ENCODE measurements at regions not wholly inside any gene's neighbourhood (a gene's known extent, or its start where the extent isn't known, plus 50 kb on each side); places are given as distances from the start of the nearest gene placed in this dataset.

DNA sequence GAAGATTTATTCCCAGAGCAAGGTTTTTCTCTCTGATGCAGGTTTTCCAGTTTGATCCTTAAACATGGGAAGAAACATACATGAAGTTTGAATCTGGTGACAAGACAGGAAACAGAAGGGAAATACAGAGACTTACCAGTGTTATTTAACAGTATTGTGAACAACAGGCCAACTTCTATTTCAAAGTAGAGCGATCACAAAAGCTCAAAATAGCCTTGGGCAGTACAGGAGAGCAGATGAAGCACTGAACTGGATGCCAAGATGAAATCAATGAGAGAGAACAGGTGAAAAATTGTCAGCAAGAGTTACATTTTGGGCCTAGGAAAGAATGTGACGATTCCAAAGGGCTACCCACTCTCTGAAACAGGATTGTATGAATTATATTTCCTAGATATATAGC, 114.8 kb upstream of the PTPRK start:
- Mint-ChIP-seq H3K27me3 (peaks cover 0 to 9% of the 10 kb centered on the region in 2 donors), H3K36me3 (ENCODE audit: insufficient read depth) (no peaks in the 10 kb centered on the region), H3K4me3 (no peak overlapping the region), H3K27ac (no peak overlapping the region), H3K4me1 (ENCODE audit: low read depth in 2 of 2) (no peaks in the 10 kb centered on the region), H3K9me3 (no peaks in the 10 kb centered on the region)
- DNase-seq (no peak), ATAC-seq (replicated peaks) (no peak)

DNA sequence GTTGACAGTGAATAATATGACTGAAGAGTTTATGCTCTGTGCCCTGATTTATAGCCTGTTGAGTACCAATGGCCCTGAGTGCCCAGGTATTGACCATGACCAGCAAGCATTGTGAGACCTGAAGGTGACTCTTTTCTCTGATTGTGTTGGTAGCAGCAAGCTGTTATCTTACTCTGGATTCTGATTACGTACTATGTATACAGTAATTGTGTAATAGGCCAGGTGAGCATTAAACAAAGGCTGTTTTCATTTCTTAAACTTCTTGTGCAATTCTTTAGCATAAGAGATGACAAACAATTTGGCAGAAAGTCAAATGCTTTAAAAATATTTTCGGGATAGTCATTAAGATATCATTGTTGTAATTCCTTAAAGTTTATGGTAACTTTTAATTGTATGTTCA, 111.7 kb upstream of the PTPRK start:
- Mint-ChIP-seq H3K4me3 (no peak overlapping the region), H3K27me3 (peaks cover 0 to 6% of the 10 kb centered on the region in 2 donors), H3K4me1 (ENCODE audit: low read depth in 2 of 2) (no peaks in the 10 kb centered on the region), H3K36me3 (ENCODE audit: insufficient read depth) (no peaks in the 10 kb centered on the region), H3K27ac (no peak overlapping the region), H3K9me3 (no peaks in the 10 kb centered on the region)
- ATAC-seq (replicated peaks) (no peak), DNase-seq (no peak)

DNA sequence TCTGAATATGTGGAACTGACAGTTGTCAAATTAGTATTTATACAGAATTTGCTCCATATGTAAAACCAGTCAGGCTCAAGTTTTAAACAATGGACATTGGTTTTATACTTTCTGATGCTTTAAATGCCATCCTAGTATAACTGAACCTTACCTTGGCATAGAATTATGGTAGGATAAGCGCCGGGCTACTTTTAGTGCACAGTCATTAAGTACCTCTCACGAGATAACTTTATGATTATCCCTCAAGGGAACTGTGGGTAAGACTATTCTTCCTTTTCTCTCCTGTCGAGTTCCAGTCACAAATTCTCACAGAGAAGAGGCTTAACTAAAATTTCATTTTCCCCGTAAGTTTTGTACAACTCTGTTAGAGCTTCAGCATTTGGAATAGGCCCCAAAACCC, 110.6 kb upstream of the PTPRK start:
- no peak overlapping the region for H3K27ac Mint-ChIP-seq
- H3K27me3 Mint-ChIP-seq, result no peaks in the 10 kb centered on the region
- H3K36me3 Mint-ChIP-seq (ENCODE audit: insufficient read depth), result no peaks in the 10 kb centered on the region
- H3K4me3 Mint-ChIP-seq, result no peak overlapping the region
- no peak for ATAC-seq (replicated peaks)
- no peaks in the 10 kb centered on the region for H3K4me1 Mint-ChIP-seq (ENCODE audit: low read depth in 2 of 2)
- H3K9me3 Mint-ChIP-seq, result no peaks in the 10 kb centered on the region
- no peak for DNase-seq

DNA sequence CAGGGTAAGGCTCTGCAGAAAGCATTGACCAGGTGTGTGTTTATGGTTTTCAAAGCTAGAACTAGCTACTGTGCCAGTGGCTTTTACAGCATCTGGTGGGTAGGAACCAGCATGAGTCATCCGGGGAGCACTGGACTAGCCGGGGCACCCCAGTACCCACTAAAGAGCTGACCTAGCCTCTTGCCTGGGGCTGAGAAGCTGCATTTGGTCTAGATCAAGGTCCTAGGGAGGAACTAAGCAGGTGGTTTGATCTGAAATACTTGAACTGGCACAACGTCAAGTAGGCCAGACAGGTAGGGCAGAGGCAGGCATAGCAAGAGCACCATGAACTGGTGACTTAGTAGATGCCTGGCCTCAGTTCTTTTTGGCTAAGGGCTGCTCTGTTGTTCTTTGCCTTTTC, 109.8 kb upstream of the PTPRK start:
- DNase-seq (no peak), ATAC-seq (replicated peaks) (no peak)
- H3K9me3 Mint-ChIP-seq, result no peaks in the 10 kb centered on the region
- H3K4me1 Mint-ChIP-seq (ENCODE audit: low read depth in 2 of 2), result no peaks in the 10 kb centered on the region
- no peaks in the 10 kb centered on the region for H3K27me3 Mint-ChIP-seq
- no peaks in the 10 kb centered on the region for H3K36me3 Mint-ChIP-seq (ENCODE audit: insufficient read depth)
- H3K27ac Mint-ChIP-seq, result no peak overlapping the region
- H3K4me3 Mint-ChIP-seq, result no peak overlapping the region

DNA sequence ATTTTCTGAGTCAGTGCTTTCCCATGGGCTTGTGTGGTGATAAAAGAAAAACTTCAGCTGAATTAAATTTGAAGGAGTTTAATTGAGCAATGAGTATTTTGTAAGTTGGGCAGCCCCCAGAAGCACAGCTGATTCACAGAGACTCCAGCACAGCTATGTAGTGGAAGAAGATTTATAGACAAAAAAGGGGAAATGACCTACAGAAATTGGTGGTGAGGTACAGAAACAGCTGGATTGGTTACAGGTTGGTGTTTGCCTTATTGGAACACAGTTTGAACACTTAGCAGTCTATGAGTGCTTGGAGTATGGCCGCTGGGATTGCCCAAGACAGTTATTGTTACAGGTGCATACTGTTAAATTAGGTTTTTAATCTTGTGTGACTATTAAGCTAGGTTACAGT, 96.9 kb upstream of the PTPRK start:
- no peak overlapping the region for H3K27ac Mint-ChIP-seq
- H3K9me3 Mint-ChIP-seq, result no peaks in the 10 kb centered on the region
- ATAC-seq (replicated peaks), result no peak
- H3K27me3 Mint-ChIP-seq, result peaks cover 0 to 6% of the 10 kb centered on the region in 2 donors
- no peaks in the 10 kb centered on the region for H3K4me1 Mint-ChIP-seq (ENCODE audit: low read depth in 2 of 2)
- H3K36me3 Mint-ChIP-seq (ENCODE audit: insufficient read depth), result no peaks in the 10 kb centered on the region
- no peak for DNase-seq
- H3K4me3 Mint-ChIP-seq, result no peak overlapping the region

DNA sequence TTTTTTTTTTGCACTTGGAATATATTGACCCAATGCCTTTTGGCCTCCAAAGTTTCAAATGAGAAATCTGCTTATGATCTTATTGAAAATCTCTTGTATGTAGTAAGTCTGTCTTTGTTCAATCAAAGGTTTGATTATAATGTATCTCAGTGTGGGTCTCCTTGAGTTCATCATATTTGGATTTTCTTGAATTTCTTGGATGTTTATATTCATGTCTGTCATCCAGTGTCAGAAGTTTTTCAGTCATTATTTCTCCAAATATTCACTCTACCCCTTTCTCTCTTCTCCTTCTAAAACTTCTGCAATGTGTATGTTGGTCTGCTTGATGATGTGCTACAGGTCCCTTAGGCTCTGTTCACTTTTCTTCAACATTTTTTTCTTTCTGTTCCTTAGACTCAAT, 95.9 kb upstream of the PTPRK start:
- H3K9me3 Mint-ChIP-seq, result no peaks in the 10 kb centered on the region
- no peak for ATAC-seq (replicated peaks)
- no peak overlapping the region for H3K27ac Mint-ChIP-seq
- DNase-seq, result no peak
- H3K4me1 Mint-ChIP-seq (ENCODE audit: low read depth in 2 of 2), result no peaks in the 10 kb centered on the region
- peaks cover 0 to 6% of the 10 kb centered on the region in 2 donors for H3K27me3 Mint-ChIP-seq
- H3K4me3 Mint-ChIP-seq, result no peak overlapping the region
- no peaks in the 10 kb centered on the region for H3K36me3 Mint-ChIP-seq (ENCODE audit: insufficient read depth)

DNA sequence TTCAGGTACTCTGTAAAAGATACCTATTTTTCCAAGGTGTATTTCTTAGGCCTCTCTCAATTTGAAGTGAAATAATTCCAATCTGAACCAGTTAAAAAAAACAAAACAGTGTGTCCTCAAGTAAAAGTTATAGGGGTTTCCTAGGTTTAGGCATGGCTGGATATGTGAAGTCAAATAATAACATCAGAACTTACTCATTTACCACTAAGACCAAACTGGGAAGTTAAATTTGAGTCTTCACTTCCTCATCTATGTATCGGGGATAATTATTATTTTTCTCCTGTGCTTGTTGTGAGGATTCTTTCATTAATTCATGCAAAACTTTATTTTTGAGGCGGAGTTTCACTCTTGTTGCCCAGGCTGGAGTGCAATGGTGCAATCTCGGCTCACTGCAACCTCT, 86.2 kb upstream of the PTPRK start:
- H3K36me3 Mint-ChIP-seq (ENCODE audit: insufficient read depth), result no peaks in the 10 kb centered on the region
- H3K9me3 Mint-ChIP-seq, result no peaks in the 10 kb centered on the region
- ATAC-seq (replicated peaks) (no peak), DNase-seq (no peak)
- no peak overlapping the region for H3K4me3 Mint-ChIP-seq
- no peak overlapping the region for H3K27ac Mint-ChIP-seq
- H3K27me3 Mint-ChIP-seq, result no peaks in the 10 kb centered on the region
- no peaks in the 10 kb centered on the region for H3K4me1 Mint-ChIP-seq (ENCODE audit: low read depth in 2 of 2)

DNA sequence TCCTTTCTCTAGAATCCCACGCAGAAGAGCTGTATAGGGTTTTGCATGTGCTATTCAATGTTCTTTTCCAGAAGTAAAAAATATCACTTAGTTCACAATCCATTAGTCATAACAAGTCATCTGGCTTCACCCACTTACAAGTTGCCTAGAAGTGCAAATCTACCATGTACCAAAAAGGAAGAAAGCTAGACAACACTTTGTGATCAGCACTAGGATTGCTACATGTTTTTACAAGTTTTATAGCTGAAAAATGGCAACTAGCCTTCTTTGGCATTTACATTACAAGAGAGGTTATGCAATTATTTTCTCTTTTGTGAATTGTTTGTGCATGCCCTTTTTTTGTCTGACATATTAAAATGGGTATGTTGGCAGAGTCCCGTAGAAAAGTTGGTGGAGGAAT, 85.6 kb upstream of the PTPRK start:
- ATAC-seq (replicated peaks), result no peak
- Mint-ChIP-seq H3K36me3 (ENCODE audit: insufficient read depth) (no peaks in the 10 kb centered on the region), H3K4me1 (ENCODE audit: low read depth in 2 of 2) (no peaks in the 10 kb centered on the region)

DNA sequence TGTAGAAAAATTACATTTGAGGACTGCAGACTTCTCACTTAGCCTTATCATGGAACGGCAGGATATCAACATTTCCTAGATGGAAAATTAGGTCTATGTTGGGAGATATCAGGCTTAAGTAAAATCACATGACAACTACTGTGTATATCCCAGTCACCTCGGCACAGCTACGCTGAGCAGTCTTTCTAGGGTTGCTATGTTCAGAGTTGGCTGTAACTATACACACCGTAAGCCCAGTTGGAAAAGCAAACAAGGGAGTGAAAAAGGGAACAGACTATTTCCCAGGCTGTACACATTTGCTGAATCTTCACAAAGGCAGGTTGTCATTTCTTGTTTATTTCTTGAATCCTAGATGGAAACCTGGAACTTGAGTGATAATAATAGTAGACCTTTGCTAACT, 80.7 kb upstream of the PTPRK start:
- Mint-ChIP-seq H3K27me3 (no peaks in the 10 kb centered on the region), H3K9me3 (no peaks in the 10 kb centered on the region), H3K4me1 (ENCODE audit: low read depth in 2 of 2) (no peaks in the 10 kb centered on the region), H3K36me3 (ENCODE audit: insufficient read depth) (no peaks in the 10 kb centered on the region), H3K4me3 (no peak overlapping the region), H3K27ac (no peak overlapping the region)
- DNase-seq, result no peak
- no peak for ATAC-seq (replicated peaks)

More for the DNA sequence above, 85.6 kb upstream of the PTPRK start:
- no peak overlapping the region for H3K4me3 Mint-ChIP-seq
- H3K9me3 Mint-ChIP-seq, result no peaks in the 10 kb centered on the region
- H3K27me3 Mint-ChIP-seq, result no peaks in the 10 kb centered on the region
- no peak for DNase-seq
- no peak overlapping the region for H3K27ac Mint-ChIP-seq

DNA sequence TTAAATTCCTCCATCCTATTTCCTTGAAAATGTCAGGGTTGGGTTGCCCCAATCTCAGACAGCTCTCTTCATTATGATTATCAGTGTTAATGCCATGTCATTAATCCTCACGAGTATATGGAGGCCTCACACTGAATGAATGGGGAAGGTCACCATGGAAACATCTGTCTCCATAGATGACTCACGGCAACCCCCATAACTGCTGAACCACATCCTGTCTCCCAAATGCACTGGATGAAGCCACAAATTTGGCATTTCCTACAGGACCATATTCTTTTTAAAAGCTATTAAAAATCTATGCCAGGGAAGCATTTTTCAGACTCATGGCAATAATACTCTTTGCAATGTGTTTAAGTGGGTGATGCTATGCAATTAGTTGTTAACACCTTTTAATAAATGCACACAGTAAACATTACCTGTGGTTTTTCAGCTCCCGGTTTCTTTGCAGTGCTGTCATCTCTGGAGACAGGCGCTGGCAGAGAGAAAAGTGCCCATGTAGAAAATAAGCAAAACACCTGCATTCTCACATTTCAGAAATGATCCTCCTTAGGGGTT, 80.1 kb upstream of the PTPRK start:
- Mint-ChIP-seq H3K9me3 (no peaks in the 10 kb centered on the region), H3K4me3 (no peak overlapping the region), H3K4me1 (ENCODE audit: low read depth in 2 of 2) (no peaks in the 10 kb centered on the region), H3K36me3 (ENCODE audit: insufficient read depth) (no peaks in the 10 kb centered on the region), H3K27ac (no peak overlapping the region), H3K27me3 (no peaks in the 10 kb centered on the region)
- ATAC-seq (replicated peaks) (no peak), DNase-seq (no peak)

DNA sequence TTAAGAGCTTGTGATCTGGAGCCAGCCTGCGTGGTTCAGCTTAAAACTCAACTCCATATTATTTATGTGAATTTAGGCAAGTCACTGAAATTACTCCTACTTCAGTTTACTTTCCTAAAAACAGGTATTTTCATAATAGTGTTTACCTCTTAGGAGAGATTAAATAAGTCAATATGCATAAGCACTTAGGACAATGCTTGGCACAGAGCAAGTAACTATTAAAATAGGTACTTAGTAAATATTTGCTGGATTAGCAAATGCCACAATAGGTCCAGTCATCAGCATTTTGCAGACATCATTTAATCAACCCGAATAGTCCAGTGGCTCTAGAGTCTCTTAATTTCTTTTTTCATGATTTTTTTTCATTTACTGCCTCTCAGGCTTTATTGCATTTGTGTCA, 78.6 kb upstream of the PTPRK start:
- Mint-ChIP-seq H3K27me3 (no peaks in the 10 kb centered on the region), H3K4me3 (no peak overlapping the region), H3K4me1 (ENCODE audit: low read depth in 2 of 2) (no peaks in the 10 kb centered on the region), H3K9me3 (no peaks in the 10 kb centered on the region), H3K27ac (no peak overlapping the region), H3K36me3 (ENCODE audit: insufficient read depth) (no peaks in the 10 kb centered on the region)
- no peak for DNase-seq
- no peak for ATAC-seq (replicated peaks)

DNA sequence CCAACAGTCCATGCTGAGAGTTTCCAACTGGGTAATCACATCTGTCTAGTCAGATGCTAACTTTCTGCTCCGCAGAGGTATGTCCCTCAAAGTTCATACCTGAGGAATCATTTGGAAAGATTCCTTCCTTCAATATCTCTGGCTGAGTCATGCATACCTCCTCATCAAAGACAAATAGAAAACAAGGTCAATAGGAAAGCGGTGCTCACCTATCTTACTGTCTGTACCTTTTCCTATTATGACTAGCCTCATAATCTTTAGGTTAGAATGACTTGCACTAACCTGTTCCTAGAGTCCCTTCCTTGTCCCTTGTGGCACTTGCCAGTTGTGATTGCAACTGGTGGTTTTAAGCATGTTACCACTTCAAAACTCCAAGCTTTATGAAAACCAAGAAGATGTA, 78.2 kb upstream of the PTPRK start:
- DNase-seq, result no peak
- Mint-ChIP-seq H3K4me3 (no peak overlapping the region), H3K4me1 (ENCODE audit: low read depth in 2 of 2) (no peaks in the 10 kb centered on the region), H3K9me3 (no peaks in the 10 kb centered on the region), H3K36me3 (ENCODE audit: insufficient read depth) (no peaks in the 10 kb centered on the region), H3K27me3 (no peaks in the 10 kb centered on the region), H3K27ac (no peak overlapping the region)
- no peak for ATAC-seq (replicated peaks)

DNA sequence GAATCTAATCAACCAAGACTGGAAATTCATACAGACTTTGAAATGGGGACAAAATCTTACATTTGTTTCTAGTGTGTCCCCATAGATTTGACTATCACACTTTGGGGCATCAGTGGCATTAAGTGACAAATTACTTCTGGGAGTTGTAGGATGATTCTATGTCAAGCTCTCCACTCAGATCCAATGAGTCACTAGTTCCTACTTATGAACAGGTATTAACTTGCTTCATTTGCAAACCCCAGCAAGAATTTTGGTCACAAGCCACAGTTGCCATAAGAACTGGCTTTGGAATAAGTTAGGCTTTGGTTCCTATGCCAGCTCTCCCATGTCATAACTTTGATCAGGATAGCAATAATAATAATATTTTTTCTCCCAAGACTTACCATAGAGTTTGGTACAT, 77.6 kb upstream of the PTPRK start:
- no peaks in the 10 kb centered on the region for H3K27me3 Mint-ChIP-seq
- H3K9me3 Mint-ChIP-seq, result no peaks in the 10 kb centered on the region
- H3K4me1 Mint-ChIP-seq (ENCODE audit: low read depth in 2 of 2), result no peaks in the 10 kb centered on the region
- H3K4me3 Mint-ChIP-seq, result no peak overlapping the region
- no peaks in the 10 kb centered on the region for H3K36me3 Mint-ChIP-seq (ENCODE audit: insufficient read depth)
- no peak for ATAC-seq (replicated peaks)
- no peak for DNase-seq
- no peak overlapping the region for H3K27ac Mint-ChIP-seq

DNA sequence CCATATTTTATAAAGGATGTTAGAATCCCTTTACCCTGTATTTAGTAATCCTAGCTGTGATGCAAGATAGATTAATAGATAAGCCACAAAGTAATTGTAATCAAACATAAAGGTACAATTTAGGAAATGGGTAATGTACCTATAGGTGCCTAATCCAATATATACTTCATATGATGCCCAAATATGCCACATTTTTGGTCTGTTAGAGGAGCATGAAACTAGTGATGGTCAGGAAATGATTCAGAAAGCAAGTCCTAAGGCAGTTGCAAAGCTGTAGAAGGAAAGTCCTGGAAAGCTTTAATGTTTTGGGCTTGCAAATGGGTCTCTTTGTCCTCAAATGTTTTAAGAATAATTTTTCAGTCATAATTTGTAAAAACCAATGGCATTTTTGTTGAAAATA, 76.6 kb upstream of the PTPRK start:
- Mint-ChIP-seq H3K9me3 (no peaks in the 10 kb centered on the region), H3K4me1 (ENCODE audit: low read depth in 2 of 2) (no peaks in the 10 kb centered on the region), H3K4me3 (no peak overlapping the region), H3K27me3 (no peaks in the 10 kb centered on the region), H3K27ac (no peak overlapping the region), H3K36me3 (ENCODE audit: insufficient read depth) (no peaks in the 10 kb centered on the region)
- DNase-seq, result no peak
- no peak for ATAC-seq (replicated peaks)

DNA sequence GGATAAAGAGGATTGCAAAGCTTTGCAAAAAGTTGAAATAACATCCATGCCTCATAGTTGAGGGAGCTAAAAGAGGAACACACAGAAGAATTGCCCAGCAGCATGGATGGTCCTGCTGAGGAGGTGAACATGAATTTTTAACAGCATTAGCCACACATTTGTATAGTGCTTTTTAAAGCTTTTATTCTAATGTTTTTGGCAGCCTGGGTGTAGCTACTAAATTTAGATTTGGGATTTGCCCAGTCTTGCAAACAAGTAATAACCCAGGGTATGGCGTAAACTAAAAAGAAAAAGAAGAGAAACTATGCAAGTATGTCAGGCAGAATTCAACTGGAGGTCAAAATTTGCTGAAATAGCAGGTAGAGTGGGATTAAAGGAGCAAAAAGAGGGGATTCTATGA, 75.1 kb upstream of the PTPRK start:
- no peaks in the 10 kb centered on the region for H3K36me3 Mint-ChIP-seq (ENCODE audit: insufficient read depth)
- H3K27me3 Mint-ChIP-seq, result no peaks in the 10 kb centered on the region
- ATAC-seq (replicated peaks) (no peak), DNase-seq (no peak)
- H3K9me3 Mint-ChIP-seq, result no peaks in the 10 kb centered on the region
- no peaks in the 10 kb centered on the region for H3K4me1 Mint-ChIP-seq (ENCODE audit: low read depth in 2 of 2)
- no peak overlapping the region for H3K27ac Mint-ChIP-seq
- no peak overlapping the region for H3K4me3 Mint-ChIP-seq
